MM.1S (cell line): ENCODE measurements at regions not wholly inside any gene's neighbourhood (a gene's known extent, or its start where the extent isn't known, plus 50 kb on each side); places are given as distances from the start of the nearest gene placed in this dataset.

Experiments
- DNase-seq: peaks from one replicate; pipeline ENCODE4 v3.0.0-alpha.2; 2015
- H2AFZ ChIP-seq: fragments of 300-600 bp; sonication (generic); 2 replicates; pipeline ENCODE4 v1.6.0; 2016; ENCODE audit warnings: antibody characterized with exemption, low read length
- H3F3A ChIP-seq: fragments of 300-600 bp; sonication (generic); 2 replicates; pipeline ENCODE4 v1.6.1; 2016; ENCODE audit warnings: mild to moderate bottlenecking, antibody characterized with exemption, low read length, moderate library complexity, mixed read lengths; ENCODE audit not compliant: insufficient read depth
- H3K27ac ChIP-seq: fragments of 300-600 bp; sonication (generic); 2 replicates; pipeline ENCODE4 v1.5.1; 2016; ENCODE audit warnings: mild to moderate bottlenecking, low read length
- H3K27me3 ChIP-seq: fragments of 300-600 bp; sonication (generic); replicated peaks from 2 replicates; pipeline ENCODE4 v1.6.0; 2016; ENCODE audit warnings: low read length; ENCODE audit not compliant: insufficient read depth
- H3K36me3 ChIP-seq: fragments of 300-600 bp; sonication (generic); replicated peaks from 2 replicates; pipeline ENCODE4 v1.6.1; 2016; ENCODE audit warnings: mild to moderate bottlenecking, low read length, mixed read lengths; ENCODE audit not compliant: insufficient read depth
- H3K4me1 ChIP-seq: fragments of 300-600 bp; sonication (generic); 2 replicates; pipeline ENCODE4 v1.6.1; 2016; ENCODE audit warnings: low read length, mixed read lengths
- H3K4me2 ChIP-seq: fragments of 300-600 bp; sonication (generic); 2 replicates; pipeline ENCODE4 v1.6.0; 2016; ENCODE audit warnings: low read depth, low read length
- H3K4me3 ChIP-seq: fragments of 300-600 bp; sonication (generic); 2 replicates; pipeline ENCODE4 v1.5.1; 2016; ENCODE audit warnings: low read length, mixed read lengths
- H3K79me2 ChIP-seq: fragments of 300-600 bp; sonication (generic); 2 replicates; pipeline ENCODE4 v1.6.1; 2016; ENCODE audit warnings: mixed run types, low read length, mixed read lengths
- H3K9ac ChIP-seq: fragments of 300-600 bp; sonication (generic); 2 replicates; pipeline ENCODE4 v1.6.1; 2016; ENCODE audit warnings: low read length, mixed read lengths
- H3K9me2 ChIP-seq: fragments of 300-600 bp; sonication (generic); replicated peaks from 2 replicates; pipeline ENCODE4 v1.6.1; 2016; ENCODE audit warnings: mild to moderate bottlenecking, low read length, mixed read lengths; ENCODE audit not compliant: insufficient read depth
- H3K9me3 ChIP-seq: fragments of 300-600 bp; sonication (generic); replicated peaks from 2 replicates; pipeline ENCODE4 v1.6.1; 2016; ENCODE audit warnings: mild to moderate bottlenecking, low read length, mixed read lengths; ENCODE audit not compliant: insufficient read depth
- H4K20me1 ChIP-seq: fragments of 300-600 bp; sonication (generic); 2 replicates; pipeline ENCODE4 v1.6.1; 2016; ENCODE audit warnings: mild to moderate bottlenecking, low read length, moderate library complexity, mixed read lengths; ENCODE audit not compliant: insufficient read depth
- CTCF ChIP-seq: fragments of 300-600 bp; sonication (generic); IDR thresholded peaks from 2 replicates; pipeline ENCODE4 v1.5.1; 2016; ENCODE audit warnings: antibody characterized with exemption, low read length, mixed read lengths
- EZH2 ChIP-seq: fragments of 300-600 bp; sonication (generic); optimal IDR thresholded peaks from 2 replicates; pipeline ENCODE3; 2017; ENCODE audit warnings: low read depth, mild to moderate bottlenecking, antibody characterized with exemption, low read length, mixed read lengths
- EZH2phosphoT487 ChIP-seq: fragments of 300-600 bp; sonication (generic); IDR thresholded peaks from 2 replicates; pipeline ENCODE4 v1.6.1; 2018; ENCODE audit warnings: antibody characterized with exemption, low read length

DNA sequence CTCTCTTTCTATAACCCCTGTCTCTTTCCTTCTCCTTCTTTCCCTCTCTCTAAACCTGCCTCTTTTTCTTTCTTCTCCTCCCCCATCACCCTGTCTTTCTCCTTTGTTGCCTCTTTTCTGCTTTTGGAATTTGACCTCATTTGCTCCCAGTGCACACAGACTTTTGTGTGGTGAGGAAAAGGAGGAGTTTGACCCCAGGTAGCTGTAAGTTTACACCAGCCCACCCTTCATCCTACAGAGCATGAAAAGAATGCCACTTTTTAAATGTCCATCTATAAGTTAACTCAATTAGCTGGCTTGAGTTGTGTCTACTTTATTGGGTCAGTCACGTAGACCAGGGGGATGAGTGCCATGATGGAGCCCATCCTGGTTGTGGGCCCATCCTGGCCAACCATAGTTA lies 146.8 kb upstream of the SLC38A2 start:
- Histone ChIP-seq H4K20me1 (no peaks in the 10 kb centered on the region), H3K27ac (no peak overlapping the region), H3K4me3 (no peak overlapping the region), H3K79me2 (0 out of 2 replicates have a peak, but pooled peaks cover 3% of the 10 kb centered on the region), H3K9ac (no peak overlapping the region), H3K9me3 (no peaks in the 10 kb centered on the region), H3K9me2 (no peaks in the 10 kb centered on the region), H3K36me3 (no peaks in the 10 kb centered on the region), H3K4me2 (no peak overlapping the region), H3F3A (peaks cover 37% of the 10 kb centered on the region), H3K27me3 (no peaks in the 10 kb centered on the region), H3K4me1 (peaks cover 71% of the 10 kb centered on the region), H2AFZ (no peak overlapping the region)
- no peak for DNase-seq
- TF ChIP-seq EZH2phosphoT487, result no peak
- TF ChIP-seq EZH2, result no peak
- no peak for TF ChIP-seq CTCF

DNA sequence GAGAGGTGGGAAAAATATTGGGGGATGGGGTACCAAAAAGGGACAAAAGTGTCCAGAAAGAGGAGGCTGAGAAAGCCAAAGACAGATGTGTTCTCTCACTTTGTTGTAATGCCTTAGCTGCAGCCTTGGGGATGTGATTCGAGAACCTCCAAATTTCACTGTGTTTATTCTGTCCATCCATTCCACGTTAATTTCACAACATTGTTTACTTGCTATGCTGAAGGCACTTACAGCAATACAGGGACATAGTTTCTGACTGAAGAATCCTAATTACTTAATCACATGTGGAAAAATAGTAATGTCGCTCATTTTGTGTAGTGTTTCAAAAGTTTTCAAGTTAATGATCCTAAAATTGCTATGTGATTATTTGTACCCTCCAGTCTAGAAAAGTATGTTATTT lies 146.2 kb upstream of the SLC38A2 start:
- H3K4me2 ChIP-seq, result peak overlapping the region; percentile 76
- peak overlapping the region; percentile 92 for H3K27ac ChIP-seq
- H3K4me1 ChIP-seq, result peaks cover 66% of the 10 kb centered on the region
- no peak for TF ChIP-seq EZH2
- no peaks in the 10 kb centered on the region for H3K36me3 ChIP-seq
- no peaks in the 10 kb centered on the region for H4K20me1 ChIP-seq
- no peaks in the 10 kb centered on the region for H3K9me2 ChIP-seq
- peak overlapping the region; percentile 71; the same call in 1 of the 2 replicates for H3K9ac ChIP-seq
- no peaks in the 10 kb centered on the region for H3K27me3 ChIP-seq
- H3F3A ChIP-seq, result peaks cover 32% of the 10 kb centered on the region
- no peak for DNase-seq
- no peak overlapping the region for H2AFZ ChIP-seq
- H3K9me3 ChIP-seq, result no peaks in the 10 kb centered on the region
- H3K79me2 ChIP-seq, result 0 out of 2 replicates have a peak, but pooled peaks cover 3% of the 10 kb centered on the region
- H3K4me3 ChIP-seq, result no peak overlapping the region

- H3K9ac ChIP-seq, result peak overlapping the region; percentile 71; the same call in 1 of the 2 replicates
- H4K20me1 ChIP-seq, result no peaks in the 10 kb centered on the region
- no peak for TF ChIP-seq CTCF
- TF ChIP-seq EZH2, result no peak
- TF ChIP-seq EZH2phosphoT487, result no peak
- H3K27me3 ChIP-seq, result no peaks in the 10 kb centered on the region
- H3K36me3 ChIP-seq, result no peaks in the 10 kb centered on the region
- peaks cover 26% of the 10 kb centered on the region for H3F3A ChIP-seq
- peak overlapping the region; percentile 92 for H3K27ac ChIP-seq
- H3K4me1 ChIP-seq, result peaks cover 62% of the 10 kb centered on the region
- peak overlapping the region; percentile 76 for H3K4me2 ChIP-seq
- peak overlapping the region; percentile 32; the same call in 1 of the 2 replicates for H2AFZ ChIP-seq
- no peaks in the 10 kb centered on the region for H3K9me3 ChIP-seq
- H3K4me3 ChIP-seq, result no peak overlapping the region
- H3K9me2 ChIP-seq, result no peaks in the 10 kb centered on the region
- H3K79me2 ChIP-seq, result 0 out of 2 replicates have a peak, but pooled peaks cover 3% of the 10 kb centered on the region
- DNase-seq, result peak; percentile 24
Measured at GRCh38 chr12:46518169-46518568, 145.6 kb upstream of the SLC38A2 start.

- peak; percentile 58 for TF ChIP-seq CTCF
- no peak for TF ChIP-seq EZH2phosphoT487
- TF ChIP-seq EZH2, result no peak
- peak overlapping the region; percentile 23; the same call in 1 of the 2 replicates for H3K4me3 ChIP-seq
- H3K79me2 ChIP-seq, result 0 out of 2 replicates have a peak, but pooled peaks cover 3% of the 10 kb centered on the region
- peaks cover 22% of the 10 kb centered on the region for H3F3A ChIP-seq
- no peaks in the 10 kb centered on the region for H3K9me3 ChIP-seq
- DNase-seq, result peak; percentile 59
- no peaks in the 10 kb centered on the region for H3K27me3 ChIP-seq
- H3K9ac ChIP-seq, result peak overlapping the region; percentile 71
- peaks cover 57% of the 10 kb centered on the region for H3K4me1 ChIP-seq
- H3K36me3 ChIP-seq, result no peaks in the 10 kb centered on the region
- H3K9me2 ChIP-seq, result no peaks in the 10 kb centered on the region
- peak overlapping the region; percentile 76 for H3K4me2 ChIP-seq
- H2AFZ ChIP-seq, result no peak overlapping the region; the same call in 1 of the 2 replicates
- H4K20me1 ChIP-seq, result no peaks in the 10 kb centered on the region
- H3K27ac ChIP-seq, result peak overlapping the region; percentile 92
Measured at GRCh38 chr12:46517579-46517962, 145.0 kb upstream of the SLC38A2 start.
